HG02943 (cell line): ENCODE measurements at regions not wholly inside any gene's neighbourhood (a gene's known extent, or its start where the extent isn't known, plus 50 kb on each side); places are given as distances from the start of the nearest gene placed in this dataset.
"Not testable (repeated sequence)": the region's sequence is repeated elsewhere in the genome, so short reads cannot be mapped to it uniquely, and the experiment has no call there.

Source experiments
- ATAC-seq: cut with Tn5 transposase; IDR thresholded peaks from one replicate; pipeline ENCODE4 v1.9.1; 2021; ENCODE audit warnings: mild to moderate bottlenecking, low read depth, moderate library complexity; ENCODE audit not compliant: unreplicated experiment

DNA sequence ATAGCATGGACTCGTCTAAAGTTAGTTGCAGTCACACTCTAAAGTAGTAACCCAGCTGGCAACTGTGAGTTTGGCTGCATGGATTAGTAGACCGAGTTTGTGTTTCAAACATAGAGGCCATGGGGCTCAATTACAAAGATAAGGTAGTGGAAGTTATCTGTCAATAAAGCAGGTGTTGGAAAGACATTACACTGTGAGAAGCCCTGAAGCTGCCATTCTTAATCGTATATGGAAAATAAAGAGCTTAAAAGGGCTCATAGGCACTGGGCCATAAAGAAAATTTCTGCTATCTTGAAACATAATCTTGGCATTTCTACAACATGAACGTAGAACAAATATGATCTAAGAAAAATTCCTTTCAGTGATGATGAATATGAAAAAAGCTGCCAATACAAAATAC is 837.7 kb downstream of the REEP3 start:
- ATAC-seq: no peak

DNA sequence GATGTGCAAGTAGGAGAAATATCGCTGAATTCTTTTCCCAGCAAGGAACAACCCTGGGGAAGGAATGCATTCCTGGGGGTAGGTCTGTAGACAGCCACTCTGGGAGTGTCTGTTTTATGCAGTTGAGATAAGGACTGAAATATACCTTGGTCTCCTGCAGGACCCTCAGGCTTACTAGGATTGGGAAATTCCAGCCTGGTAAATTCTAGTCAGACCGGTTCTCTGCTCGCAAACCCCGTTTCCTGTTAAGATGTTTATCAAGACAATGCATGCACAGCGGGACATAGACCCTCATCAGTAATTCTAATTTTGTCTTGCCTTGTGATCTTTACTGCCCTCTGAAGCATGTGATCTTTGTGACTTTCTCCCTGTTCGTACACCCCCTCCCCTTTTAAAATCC is 839.0 kb downstream of the REEP3 start:
- ATAC-seq: not testable (repeated sequence)

DNA sequence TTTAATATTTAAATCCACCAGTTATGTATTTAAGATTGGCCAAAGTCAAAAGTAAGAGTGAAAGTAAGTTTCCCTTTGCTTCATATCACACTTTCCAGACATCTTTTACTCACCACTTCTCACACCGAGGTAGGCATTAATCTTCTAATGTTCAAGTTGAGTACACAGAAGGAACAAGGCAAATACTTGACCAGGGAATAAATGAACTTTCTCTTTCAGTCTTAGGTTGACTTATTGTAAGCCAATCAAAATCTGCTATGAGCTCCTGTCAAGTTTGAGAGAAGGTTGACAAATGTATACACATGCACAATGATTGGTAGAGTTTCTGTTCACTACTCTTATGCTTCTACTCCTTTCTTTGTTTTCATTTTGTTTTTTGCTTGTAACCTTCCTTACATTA is 842.5 kb downstream of the REEP3 start:
- no peak for ATAC-seq

DNA sequence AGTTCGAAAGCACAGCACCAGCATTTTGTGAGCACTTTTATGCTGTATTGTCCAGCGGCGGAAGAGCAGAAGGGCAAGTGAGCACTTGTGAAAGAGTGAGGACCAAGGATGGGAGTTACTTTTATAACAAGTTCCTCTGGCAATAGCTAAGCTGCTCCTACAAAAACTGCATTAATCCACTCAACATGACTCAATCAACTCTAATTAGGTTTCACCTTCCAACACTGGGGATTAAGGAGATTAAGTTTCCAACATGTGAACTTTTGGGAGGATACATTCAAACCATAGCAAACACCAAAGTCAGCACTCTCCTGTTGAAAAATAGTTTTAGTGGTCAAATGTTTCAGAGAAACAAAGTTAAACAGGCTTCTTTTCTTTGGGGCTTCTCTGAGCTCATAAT is 844.5 kb downstream of the REEP3 start:
- no peak for ATAC-seq

DNA sequence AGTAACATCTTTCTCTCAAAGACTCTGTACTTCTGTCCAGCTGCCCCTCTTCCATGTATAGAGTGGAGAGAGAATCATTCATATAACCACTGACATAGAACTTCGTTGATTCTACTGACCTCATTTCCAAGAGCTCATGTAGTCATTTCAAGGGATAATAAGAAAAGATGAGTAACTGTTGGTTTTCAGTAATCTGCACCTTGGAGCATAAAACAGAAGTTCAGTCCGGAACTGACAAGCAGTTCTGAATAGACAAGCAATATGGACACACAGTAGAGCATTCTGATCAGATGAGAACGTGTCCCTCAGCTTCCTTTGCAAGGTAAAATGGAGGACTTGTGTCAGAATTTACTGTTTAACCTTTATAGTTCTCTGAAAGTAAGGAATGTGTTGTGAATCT is 847.1 kb downstream of the REEP3 start:
- no peak for ATAC-seq

DNA sequence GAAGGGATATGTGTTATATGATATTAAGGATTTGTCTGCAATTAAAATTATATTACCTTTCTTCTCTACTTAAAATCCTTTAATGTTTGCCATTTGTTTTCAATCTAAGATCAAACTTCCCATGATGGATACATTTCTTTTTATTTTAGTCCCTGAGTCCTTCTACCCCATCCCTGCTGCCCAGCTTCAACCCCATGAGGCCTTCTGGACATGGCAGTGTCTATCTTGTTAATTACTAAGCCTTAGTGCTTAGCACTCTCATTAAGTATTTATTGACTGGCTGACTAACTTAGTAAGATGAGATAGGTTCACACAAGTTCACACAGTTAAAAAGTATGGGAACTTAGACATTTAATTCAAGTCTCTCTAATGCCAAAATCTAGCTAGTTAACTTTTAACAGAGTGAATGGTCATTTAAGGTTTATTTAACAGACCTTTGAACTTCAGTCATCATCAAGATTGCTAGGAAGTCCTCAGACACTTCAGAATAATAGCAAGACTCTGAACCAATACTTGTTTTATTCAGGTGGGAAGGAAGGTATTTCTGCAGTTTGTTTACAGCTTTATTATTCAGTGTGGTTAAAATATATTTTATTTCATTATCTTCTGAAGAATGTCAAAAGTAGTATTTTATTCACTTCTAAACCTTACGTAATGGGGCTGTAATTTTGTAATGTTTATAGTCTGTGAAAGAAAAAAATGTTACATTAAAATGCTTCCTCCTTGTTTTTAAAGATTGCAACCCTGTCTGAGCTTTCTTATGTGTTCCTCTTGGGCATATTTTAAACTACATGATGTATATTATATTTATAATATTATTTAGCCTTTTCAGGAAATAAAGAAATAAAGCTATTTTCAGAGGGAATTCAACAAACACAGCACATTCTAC is 848.9 kb downstream of the REEP3 start:
- no peak for ATAC-seq

DNA sequence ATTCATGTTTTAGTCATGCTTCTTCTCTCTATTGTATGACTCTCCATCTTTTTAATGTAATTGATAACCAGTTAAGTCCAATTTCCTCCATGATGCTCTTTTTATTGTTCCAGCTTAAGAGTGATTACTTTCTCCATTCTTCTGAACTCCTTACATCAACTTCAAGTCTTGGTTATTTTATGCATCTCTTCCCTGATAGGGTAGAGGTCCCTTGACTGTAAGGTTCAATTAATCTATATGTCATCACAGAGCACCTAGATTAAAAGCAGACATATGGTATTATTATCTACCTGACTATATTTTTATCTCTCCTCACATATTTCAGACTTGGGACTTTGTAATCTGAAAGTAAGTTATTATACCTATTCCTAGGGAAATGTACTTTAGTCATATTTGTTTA is 853.1 kb downstream of the REEP3 start:
- no peak for ATAC-seq

DNA sequence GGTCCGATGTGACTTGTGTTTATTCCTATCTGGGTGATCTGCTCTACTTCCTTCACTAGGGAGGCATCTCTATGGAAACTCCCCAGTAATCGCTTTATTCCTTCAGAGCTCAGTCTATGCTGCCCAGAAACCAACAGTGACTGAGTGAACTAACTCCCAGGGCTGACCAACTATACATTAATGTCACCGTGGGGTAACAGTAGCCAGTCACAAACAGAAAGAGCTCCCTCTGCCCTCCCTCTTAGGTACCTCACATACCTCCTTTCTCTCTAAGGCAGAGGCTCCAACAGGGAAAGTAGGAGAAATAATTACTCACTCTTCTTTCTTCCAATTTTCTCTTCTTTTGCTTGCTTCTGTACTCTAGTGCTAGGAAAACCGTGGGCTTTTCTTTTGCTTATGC is 855.0 kb downstream of the REEP3 start:
- no peak for ATAC-seq

DNA sequence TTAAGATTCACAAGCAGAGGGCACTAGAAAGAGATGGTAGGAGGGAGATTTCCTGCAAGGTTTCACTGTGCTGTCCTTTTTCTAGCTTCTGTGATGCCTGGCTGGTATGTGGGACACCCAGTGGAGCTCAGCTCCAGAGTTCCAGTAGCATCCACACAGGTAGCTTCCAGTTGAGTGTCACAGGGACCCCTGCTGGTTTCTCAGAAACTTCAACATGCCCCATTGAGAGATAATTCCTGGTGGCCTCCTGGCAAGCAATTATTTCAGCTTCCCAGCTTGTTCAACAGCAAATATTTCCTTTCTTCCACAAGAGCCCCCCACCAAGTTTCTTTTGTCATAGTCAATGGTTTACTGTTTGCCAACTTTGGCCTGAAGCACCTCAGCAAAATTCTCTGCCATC is 858.7 kb downstream of the REEP3 start:
- ATAC-seq: no peak

DNA sequence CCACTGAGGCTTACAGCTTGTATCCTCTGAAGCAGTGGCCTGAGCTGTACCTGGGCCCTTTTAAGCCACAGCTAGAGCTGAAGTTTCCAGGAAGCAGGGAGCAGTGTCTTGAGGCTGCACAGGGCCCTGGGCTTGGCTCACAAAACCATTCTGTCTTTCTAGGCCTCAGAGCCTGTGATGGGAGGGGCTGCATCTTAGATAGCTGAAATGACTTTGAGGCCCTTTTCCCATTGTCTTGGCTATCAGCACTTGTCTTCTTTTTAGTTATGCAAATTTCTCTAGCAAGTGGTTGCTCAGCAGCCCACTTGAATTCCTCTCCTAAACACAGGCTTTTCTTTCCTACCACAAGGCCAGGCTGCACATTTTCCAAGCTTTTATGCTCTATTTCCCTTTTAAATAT is 864.2 kb downstream of the REEP3 start:
- no peak for ATAC-seq

DNA sequence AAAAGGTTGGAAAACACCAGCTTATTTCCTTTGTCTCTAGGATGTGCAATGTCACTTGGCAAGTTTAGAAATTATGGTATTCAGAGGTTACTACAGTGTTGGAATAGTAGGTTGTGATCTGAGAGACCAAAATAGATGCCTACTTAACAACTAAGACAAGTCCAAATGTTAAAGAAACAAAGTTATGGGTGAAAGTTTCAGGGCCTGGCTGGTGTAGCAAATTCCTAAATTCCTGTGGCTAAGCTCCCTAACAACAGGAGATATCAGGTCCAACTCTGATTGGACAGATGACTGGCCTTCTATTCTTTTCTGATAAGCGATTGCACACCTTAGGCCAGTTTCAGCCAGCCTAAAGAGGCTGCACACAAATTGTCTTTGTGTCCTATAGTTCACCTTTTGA is 873.5 kb downstream of the REEP3 start:
- no peak for ATAC-seq

DNA sequence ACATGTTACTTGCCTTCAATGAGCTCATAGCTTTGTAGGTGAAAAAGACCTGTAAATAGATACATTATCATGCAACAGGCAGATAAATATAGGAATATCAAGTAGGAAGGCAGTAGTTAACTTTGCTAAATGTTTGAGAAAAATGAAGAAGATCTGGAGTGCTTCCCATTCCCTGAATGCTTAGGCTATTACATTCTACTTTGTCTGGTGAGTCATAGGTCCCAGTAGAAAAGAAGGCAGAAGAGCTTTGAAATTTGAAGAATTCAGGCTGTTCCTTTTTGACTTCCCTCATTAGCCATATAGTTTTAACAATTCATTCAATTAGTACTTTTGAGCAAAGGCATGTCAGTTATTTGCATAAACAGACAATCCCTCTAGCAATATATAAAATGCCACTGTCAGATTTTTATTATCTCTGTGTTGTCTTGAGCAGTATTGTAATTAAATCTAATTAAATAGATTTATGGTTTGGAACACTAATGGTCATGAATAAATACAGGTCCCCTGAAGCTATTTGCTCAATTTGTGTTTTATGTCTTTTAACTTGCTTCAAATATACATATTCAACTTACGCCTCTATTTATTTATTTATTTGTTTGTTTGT is 875.0 kb downstream of the REEP3 start:
- no peak for ATAC-seq

DNA sequence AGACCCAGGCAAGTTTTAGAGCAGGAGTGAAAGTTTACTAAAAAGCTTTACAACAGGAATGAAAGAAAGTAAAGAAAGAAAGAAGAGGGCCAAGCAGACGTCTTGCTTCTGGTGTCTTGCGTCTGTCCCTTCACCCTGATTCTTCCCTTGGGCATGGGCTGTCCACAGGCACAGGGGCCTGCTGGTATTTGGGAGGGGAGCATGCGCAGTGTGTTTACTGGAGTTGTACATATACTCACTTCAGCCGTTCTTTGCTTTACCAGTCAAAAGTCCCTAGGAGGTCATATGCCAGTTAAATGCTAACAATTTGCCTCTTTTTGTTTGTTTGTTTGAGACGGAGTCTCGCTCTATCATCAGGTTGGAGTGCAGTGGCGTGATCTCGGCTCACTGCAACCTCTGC is 875.9 kb downstream of the REEP3 start:
- no peak for ATAC-seq

DNA sequence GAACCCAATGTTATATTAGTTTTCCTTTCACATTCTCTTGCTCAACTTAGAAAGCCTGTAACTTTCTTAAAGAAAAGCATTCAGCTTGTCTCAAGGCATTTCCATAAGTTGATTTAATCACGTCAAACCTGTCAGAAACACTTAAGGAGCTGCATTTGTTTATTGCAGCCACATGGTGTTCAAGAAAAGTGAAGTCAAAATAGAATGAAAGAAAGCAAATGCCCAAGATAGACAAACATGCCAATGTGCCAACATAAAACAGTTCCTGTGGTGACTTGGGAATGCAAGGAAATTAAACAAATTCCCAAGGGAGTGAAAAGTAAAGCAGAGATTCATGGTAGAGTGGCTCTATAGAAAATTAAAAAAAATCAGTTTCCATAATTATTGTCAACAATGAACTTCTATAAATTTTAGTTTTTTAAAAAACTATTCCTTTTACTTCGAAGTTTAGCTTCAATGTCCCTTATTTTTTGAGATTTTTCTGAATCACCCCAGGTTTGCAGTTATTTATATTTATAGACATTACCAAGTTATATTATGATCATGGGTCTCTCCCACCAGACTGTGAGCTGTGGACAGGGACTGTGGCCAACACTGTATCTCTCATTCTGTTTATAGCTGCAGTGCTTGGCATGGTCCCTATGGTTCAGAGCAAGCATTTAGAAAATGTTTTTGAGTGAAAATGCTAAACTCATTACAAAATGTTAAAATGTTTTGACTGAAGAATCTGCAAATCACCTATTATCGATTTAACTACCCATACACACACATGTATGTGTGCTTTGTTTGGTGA is 887.4 kb downstream of the REEP3 start:
- ATAC-seq: no peak

DNA sequence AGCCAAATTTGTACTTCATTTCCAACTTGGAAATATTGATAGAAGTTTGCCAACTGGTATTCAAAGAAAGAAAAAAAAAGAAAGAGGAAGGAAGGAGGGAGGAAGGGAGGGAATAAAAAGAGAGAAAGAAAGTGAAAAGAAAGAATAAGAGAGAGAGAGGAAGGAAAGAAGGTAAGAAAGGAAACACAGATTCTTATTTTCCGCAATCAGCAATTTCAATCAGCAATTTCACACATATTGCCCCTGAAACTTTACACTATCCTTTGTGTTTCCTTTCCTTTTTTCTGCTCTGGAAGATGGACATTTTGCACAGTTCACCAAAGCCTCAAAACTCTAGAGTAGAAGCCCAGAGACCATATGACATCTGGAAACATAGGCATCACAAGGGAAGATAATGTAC is 888.1 kb downstream of the REEP3 start:
- ATAC-seq: no peak

DNA sequence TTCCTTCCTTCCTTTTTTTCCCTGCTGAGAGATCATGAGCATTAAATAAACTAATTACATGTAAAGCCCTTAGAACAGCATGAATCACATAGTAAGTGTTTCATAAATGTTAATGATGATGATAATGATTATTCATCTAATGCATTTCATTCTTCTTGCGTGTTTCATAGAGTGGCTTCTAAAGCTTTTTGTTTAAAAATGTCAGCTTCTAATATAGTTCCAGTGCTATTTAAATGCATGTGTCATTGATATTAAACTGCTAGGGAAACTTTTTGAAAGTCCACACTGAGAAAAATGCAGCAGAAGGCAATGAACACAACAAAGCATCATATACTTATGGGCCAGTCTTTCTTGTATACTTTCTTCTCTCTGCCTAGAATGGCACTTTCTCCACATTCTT is 894.8 kb downstream of the REEP3 start:
- no peak for ATAC-seq

DNA sequence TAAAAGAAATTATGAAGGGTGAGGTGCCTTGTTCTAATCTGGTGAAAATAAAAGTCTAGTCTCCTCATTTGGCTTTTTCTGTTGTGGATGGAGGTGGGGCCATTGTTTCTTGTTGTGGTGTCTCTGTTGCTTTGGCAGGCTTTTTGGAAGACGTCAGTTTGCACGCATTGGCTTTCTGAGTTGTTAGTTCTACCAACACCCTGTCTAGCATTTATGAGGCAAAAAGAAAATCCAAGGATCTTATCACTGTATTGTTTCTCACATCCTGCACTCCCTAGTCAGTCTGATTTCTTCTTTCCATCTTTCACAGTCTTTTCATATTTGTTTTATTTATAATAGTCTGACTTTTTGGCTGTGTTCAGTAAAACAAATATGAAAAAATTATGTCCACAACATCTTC is 898.3 kb downstream of the REEP3 start:
- ATAC-seq: no peak

DNA sequence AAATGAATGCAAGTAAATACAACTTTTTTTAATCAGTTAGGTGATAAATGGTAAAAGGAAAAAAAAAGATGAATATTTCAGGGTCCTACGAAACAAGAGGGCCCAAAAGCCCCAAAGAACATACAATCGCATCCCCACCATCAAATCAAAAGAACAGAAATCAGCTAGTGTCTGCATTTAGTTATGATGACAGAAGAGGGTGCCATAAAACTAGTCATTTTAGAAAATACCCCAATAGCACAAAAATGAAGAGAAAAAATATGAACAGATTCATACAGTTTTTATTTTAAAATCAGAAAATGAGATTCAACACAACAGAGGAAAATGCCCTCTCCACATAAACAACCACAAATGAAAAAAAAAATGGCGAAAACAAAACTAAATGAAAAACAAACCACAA is 905.5 kb downstream of the REEP3 start:
- ATAC-seq: no peak

DNA sequence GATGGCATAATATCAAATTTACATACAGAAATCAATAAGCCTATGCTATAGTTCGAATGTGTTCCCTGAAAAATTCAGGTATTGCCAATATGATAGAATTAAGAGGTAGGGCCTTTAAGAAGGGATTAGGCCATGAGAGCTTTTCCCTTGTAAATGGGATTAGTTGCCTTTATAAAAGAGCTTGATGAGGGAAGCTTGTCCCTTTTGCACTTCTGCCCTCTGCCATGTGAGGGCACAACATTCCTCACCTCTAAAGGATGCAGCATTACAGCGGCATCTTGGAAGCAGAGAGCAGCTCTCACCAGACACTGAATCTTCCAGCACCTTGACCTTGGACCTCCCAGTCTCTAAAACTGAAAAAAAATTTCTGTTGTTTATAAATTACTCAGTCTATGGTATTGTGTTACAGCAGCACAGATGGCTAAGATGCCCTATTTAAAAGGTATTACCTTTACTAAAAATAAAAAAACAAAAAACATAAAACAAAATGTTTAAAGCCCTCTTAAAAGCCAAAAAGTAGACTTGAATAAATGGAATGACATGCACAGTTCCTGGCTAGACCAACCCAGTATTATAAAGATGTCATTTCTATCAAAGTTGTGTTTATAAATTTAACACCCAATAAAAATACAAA is 909.6 kb downstream of the REEP3 start:
- no peak for ATAC-seq

DNA sequence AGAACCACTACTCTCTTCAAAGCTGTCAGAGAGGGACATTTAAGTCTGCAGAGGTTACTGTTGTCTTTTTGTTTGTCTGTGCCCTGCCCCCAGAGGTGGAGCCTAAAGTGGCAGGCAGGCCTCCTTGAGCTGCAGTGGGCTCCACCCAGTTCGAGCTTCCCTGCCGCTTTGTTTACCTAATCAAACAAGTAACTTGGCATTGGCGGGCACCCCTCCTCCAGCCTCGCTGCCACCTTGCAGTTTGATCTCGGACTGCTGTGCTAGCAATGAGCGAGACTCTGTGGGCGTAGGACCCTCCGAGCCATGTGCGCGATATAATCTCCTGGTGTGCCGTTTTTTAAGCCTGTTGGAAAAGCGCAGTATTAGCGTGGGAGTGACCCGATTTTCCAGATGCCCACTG is 920.7 kb downstream of the REEP3 start:
- not testable (repeated sequence) for ATAC-seq

DNA sequence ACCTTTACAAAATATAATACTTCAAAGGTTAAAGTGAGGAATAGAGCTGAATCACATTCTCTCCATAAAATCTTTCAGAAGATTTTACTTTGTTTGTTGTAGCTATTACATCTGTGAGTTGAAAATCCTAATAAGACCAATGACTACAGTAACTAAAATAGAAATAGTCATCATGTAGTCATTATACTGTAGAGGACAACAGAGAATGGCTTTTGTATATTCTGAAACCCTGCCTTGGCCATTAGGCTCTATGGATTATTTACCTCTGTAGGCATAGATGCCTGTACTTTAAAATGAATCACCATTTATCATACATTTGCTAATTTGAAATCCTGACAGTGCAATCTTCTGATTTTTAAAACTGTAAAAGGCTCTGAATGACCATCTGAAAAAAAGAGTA is 923.0 kb downstream of the REEP3 start:
- ATAC-seq: no peak
